Hepatocyte (in vitro differentiated cells): ENCODE measurements at regions not wholly inside any gene's neighbourhood (a gene's known extent, or its start where the extent isn't known, plus 50 kb on each side); places are given as distances from the start of the nearest gene placed in this dataset.
"Not testable (repeated sequence)": the region's sequence is repeated elsewhere in the genome, so short reads cannot be mapped to it uniquely, and the experiment has no call there.

Experiments
- DNase-seq: peaks from one replicate; pipeline ENCODE4 v3.0.0-alpha.2; 2016; ENCODE audit warnings: low spot score
- H2AFZ ChIP-seq: fragments of 200-600 bp; sonication (generic); 2 replicates; pipeline ENCODE4 v1.6.0; 2016; ENCODE audit warnings: antibody characterized with exemption, mild to moderate bottlenecking
- H3K27ac ChIP-seq: fragments of 200-600 bp; sonication (generic); 2 replicates; pipeline ENCODE4 v1.5.1; 2016; ENCODE audit warnings: mild to moderate bottlenecking
- H3K27me3 ChIP-seq: fragments of 200-600 bp; sonication (generic); 2 replicates; pipeline ENCODE4 v1.6.1; 2016
- H3K36me3 ChIP-seq: fragments of 200-600 bp; sonication (generic); replicated peaks from 2 replicates; pipeline ENCODE4 v1.5.1; 2016; ENCODE audit warnings: low read depth; ENCODE audit not compliant: insufficient read depth
- H3K4me1 ChIP-seq: fragments of 200-600 bp; sonication (generic); 2 replicates; pipeline ENCODE4 v1.5.1; 2016; ENCODE audit warnings: mild to moderate bottlenecking, moderate library complexity; ENCODE audit not compliant: insufficient read depth
- H3K4me2 ChIP-seq: fragments of 200-600 bp; sonication (generic); 2 replicates; pipeline ENCODE4 v1.6.0; 2016
- H3K4me3 ChIP-seq: fragments of 200-600 bp; sonication (generic); 2 replicates; pipeline ENCODE4 v1.5.1; 2016; ENCODE audit warnings: mild to moderate bottlenecking
- H3K79me2 ChIP-seq: fragments of 200-600 bp; sonication (generic); 2 replicates; pipeline ENCODE4 v1.6.0; 2017; ENCODE audit warnings: mild to moderate bottlenecking
- H3K9me2 ChIP-seq: fragments of 200-600 bp; sonication (generic); replicated peaks from 2 replicates; pipeline ENCODE4 v1.6.0; 2017; ENCODE audit warnings: mild to moderate bottlenecking; ENCODE audit not compliant: insufficient read depth
- H3K9me3 ChIP-seq: fragments of 200-600 bp; sonication (generic); 2 replicates; pipeline ENCODE4 v1.5.1; 2016; ENCODE audit warnings: low read depth, mild to moderate bottlenecking
- H4K20me1 ChIP-seq: fragments of 200-600 bp; sonication (generic); 2 replicates; pipeline ENCODE4 v1.6.0; 2016; ENCODE audit warnings: mild to moderate bottlenecking; ENCODE audit not compliant: insufficient read depth, poor library complexity, severe bottlenecking
- CTCF ChIP-seq: fragments of 200-600 bp; sonication (generic); IDR thresholded peaks from 2 replicates; pipeline ENCODE4 v1.5.1; 2016; ENCODE audit warnings: antibody characterized with exemption, mild to moderate bottlenecking; ENCODE audit not compliant: poor library complexity
- EZH2 ChIP-seq: fragments of 200-600 bp; sonication (generic); IDR thresholded peaks from 2 replicates; pipeline ENCODE4 v1.6.1; 2016; ENCODE audit warnings: antibody characterized with exemption, mild to moderate bottlenecking, borderline replicate concordance
- EZH2phosphoT487 ChIP-seq: fragments of 200-600 bp; sonication (generic); IDR thresholded peaks from one replicate; pipeline ENCODE4 v1.6.1; 2018; ENCODE audit warnings: antibody characterized with exemption, mild to moderate bottlenecking, low read depth, moderate library complexity; ENCODE audit not compliant: unreplicated experiment, severe bottlenecking
- whole genome bisulfite sequencing: methylation state at CpG from one replicate; pipeline ENCODE4 v1.1.6; 2016; ENCODE audit warnings: low lambda C conversion rate; ENCODE audit errors: missing lambda C conversion rate; 5-methylcytosine and 5-hydroxymethylcytosine counted together

GRCh38 chr6:81889377-81890053 is 137.0 kb upstream of the TENT5A start:
- Histone ChIP-seq H4K20me1 (no peaks in the 10 kb centered on the region), H3K4me3 (no peak overlapping the region), H3K4me1 (no peaks in the 10 kb centered on the region), H2AFZ (no peak overlapping the region), H3K27ac (no peak overlapping the region), H3K9me3 (no peaks in the 10 kb centered on the region), H3K79me2 (no peaks in the 10 kb centered on the region), H3K27me3 (no peaks in the 10 kb centered on the region), H3K36me3 (no peaks in the 10 kb centered on the region), H3K9me2 (no peaks in the 10 kb centered on the region), H3K4me2 (no peak overlapping the region)
- no peak for TF ChIP-seq CTCF
- TF ChIP-seq EZH2phosphoT487 = no peak
- TF ChIP-seq EZH2 = no peak
- WGBS = 80% methylated on average over 6 of the region's 6 CpGs
- no peak for DNase-seq

GRCh38 chr6:81886909-81887308 is 134.4 kb upstream of the TENT5A start:
- H3K4me2 ChIP-seq, H3K27me3 ChIP-seq, H3K4me3 ChIP-seq, H3K9me3 ChIP-seq, H2AFZ ChIP-seq, H3K79me2 ChIP-seq, H4K20me1 ChIP-seq, H3K27ac ChIP-seq, DNase-seq, H3K4me1 ChIP-seq, H3K9me2 ChIP-seq, H3K36me3 ChIP-seq: not testable (repeated sequence)
- WGBS = 100% methylated on average over 1 of the region's 1 CpG

GRCh38 chr6:81886157-81886556 is 133.7 kb upstream of the TENT5A start:
- no peak for DNase-seq
- Histone ChIP-seq H3K9me2 (no peaks in the 10 kb centered on the region), H2AFZ (no peak overlapping the region), H3K4me1 (no peaks in the 10 kb centered on the region), H3K4me3 (no peak overlapping the region), H3K27me3 (no peaks in the 10 kb centered on the region), H4K20me1 (no peaks in the 10 kb centered on the region), H3K9me3 (no peaks in the 10 kb centered on the region), H3K4me2 (no peak overlapping the region), H3K79me2 (no peaks in the 10 kb centered on the region), H3K36me3 (no peaks in the 10 kb centered on the region), H3K27ac (no peak overlapping the region)
- 97% methylated on average over 2 of the region's 2 CpGs for WGBS
- no peak for TF ChIP-seq EZH2phosphoT487
- no peak for TF ChIP-seq CTCF
- TF ChIP-seq EZH2 = no peak

GRCh38 chr6:81881660-81882059 is 129.2 kb upstream of the TENT5A start:
- Histone ChIP-seq H3K4me2 (no peak overlapping the region), H2AFZ (no peak overlapping the region), H3K27me3 (no peaks in the 10 kb centered on the region), H3K4me1 (no peaks in the 10 kb centered on the region), H4K20me1 (no peaks in the 10 kb centered on the region), H3K36me3 (no peaks in the 10 kb centered on the region), H3K79me2 (no peaks in the 10 kb centered on the region), H3K9me2 (no peaks in the 10 kb centered on the region), H3K27ac (peak overlapping the region; percentile 10), H3K4me3 (no peak overlapping the region), H3K9me3 (no peaks in the 10 kb centered on the region)
- no peak for DNase-seq
- TF ChIP-seq CTCF = no peak
- TF ChIP-seq EZH2 = no peak
- TF ChIP-seq EZH2phosphoT487 = no peak
- 92% methylated on average over 4 of the region's 4 CpGs for WGBS
